ENCODE measurements at regions not wholly inside any gene's neighbourhood (a gene's known extent, or its start where the extent isn't known, plus 50 kb on each side); places are given as distances from the start of the nearest gene placed in this dataset.

DNA sequence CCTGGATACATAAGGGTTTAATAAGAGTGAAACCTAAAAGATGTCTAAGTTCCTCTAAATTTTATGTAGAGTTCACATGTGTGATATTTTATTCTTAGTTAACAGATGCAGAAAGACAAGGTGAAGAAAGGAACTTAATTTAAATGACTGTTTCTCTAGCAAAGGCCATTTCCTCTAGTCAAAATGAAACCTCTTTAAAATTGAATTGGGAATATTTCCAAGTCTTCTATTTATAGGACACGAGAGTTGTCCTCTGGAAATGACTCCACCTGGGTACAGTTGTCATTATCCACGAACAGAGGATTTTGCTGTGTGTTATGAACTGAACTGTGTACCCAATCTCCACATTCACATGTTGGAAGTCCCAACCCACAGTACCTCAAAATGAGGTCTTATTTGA lies 64.5 kb upstream of the KCNK1 start:
- no peaks in the 10 kb centered on the region for H3K9me3 ChIP-seq (replicated peaks; ENCODE audit: insufficient read depth, low read length)

GRCh38 chr1:233549917-233550316 lies 64.0 kb upstream of the KCNK1 start:
- H3F3A ChIP-seq (ENCODE audit: insufficient read depth, low read length), result no peaks in the 10 kb centered on the region
- no peak overlapping the region for H3K9ac ChIP-seq (ENCODE audit: low read length)
- H3K9me3 ChIP-seq (replicated peaks; ENCODE audit: insufficient read depth, low read length), result no peaks in the 10 kb centered on the region
- DNase-seq, result no peak
- H3K27ac ChIP-seq (ENCODE audit: low read length), result no peak overlapping the region
- 0 out of 2 replicates have a peak, but pooled peaks cover under 1% of the 10 kb centered on the region for H3K4me1 ChIP-seq (ENCODE audit: low read length)
- H4K20me1 ChIP-seq (ENCODE audit: insufficient read depth, low read length), result no peaks in the 10 kb centered on the region
- H3K9me2 ChIP-seq (replicated peaks; ENCODE audit: insufficient read depth, low read length), result no peaks in the 10 kb centered on the region
- no peaks in the 10 kb centered on the region for H3K36me3 ChIP-seq (replicated peaks; ENCODE audit: insufficient read depth, low read length)
- H2AFZ ChIP-seq (ENCODE audit: low read length), result no peak overlapping the region
- TF ChIP-seq EZH2phosphoT487 (IDR thresholded peaks at IDR 0.05; ENCODE audit: low read length) (no peak), EZH2 (optimal IDR thresholded peaks at IDR 0.05; ENCODE audit: low read depth, low read length) (no peak)
- TF ChIP-seq, protein P1, sequence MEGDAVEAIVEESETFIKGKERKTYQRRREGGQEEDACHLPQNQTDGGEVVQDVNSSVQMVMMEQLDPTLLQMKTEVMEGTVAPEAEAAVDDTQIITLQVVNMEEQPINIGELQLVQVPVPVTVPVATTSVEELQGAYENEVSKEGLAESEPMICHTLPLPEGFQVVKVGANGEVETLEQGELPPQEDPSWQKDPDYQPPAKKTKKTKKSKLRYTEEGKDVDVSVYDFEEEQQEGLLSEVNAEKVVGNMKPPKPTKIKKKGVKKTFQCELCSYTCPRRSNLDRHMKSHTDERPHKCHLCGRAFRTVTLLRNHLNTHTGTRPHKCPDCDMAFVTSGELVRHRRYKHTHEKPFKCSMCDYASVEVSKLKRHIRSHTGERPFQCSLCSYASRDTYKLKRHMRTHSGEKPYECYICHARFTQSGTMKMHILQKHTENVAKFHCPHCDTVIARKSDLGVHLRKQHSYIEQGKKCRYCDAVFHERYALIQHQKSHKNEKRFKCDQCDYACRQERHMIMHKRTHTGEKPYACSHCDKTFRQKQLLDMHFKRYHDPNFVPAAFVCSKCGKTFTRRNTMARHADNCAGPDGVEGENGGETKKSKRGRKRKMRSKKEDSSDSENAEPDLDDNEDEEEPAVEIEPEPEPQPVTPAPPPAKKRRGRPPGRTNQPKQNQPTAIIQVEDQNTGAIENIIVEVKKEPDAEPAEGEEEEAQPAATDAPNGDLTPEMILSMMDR (IDR thresholded peaks at IDR 0.05; ENCODE audit: low read length), result no peak
- no peaks in the 10 kb centered on the region for H3K79me2 ChIP-seq (ENCODE audit: low read length)
- no peak overlapping the region for H3K4me2 ChIP-seq (ENCODE audit: low read depth, low read length)
- H3K27me3 ChIP-seq (replicated peaks; ENCODE audit: insufficient read depth, low read length), result no peaks in the 10 kb centered on the region
- H3K4me3 ChIP-seq (ENCODE audit: low read length), result no peak overlapping the region

More for the DNA sequence above, 64.5 kb upstream of the KCNK1 start:
- no peak overlapping the region for H3K4me3 ChIP-seq (ENCODE audit: low read length)
- H2AFZ ChIP-seq (ENCODE audit: low read length), result no peak overlapping the region
- TF ChIP-seq, protein P1 (IDR thresholded peaks at IDR 0.05; ENCODE audit: low read length), result no peak
- TF ChIP-seq EZH2phosphoT487 (IDR thresholded peaks at IDR 0.05; ENCODE audit: low read length) (no peak), EZH2 (optimal IDR thresholded peaks at IDR 0.05; ENCODE audit: low read depth, low read length) (no peak)
- no peaks in the 10 kb centered on the region for H3K9me2 ChIP-seq (replicated peaks; ENCODE audit: insufficient read depth, low read length)
- H3K4me1 ChIP-seq (ENCODE audit: low read length), result peaks cover 5% of the 10 kb centered on the region
- no peaks in the 10 kb centered on the region for H3K36me3 ChIP-seq (replicated peaks; ENCODE audit: insufficient read depth, low read length)
- H4K20me1 ChIP-seq (ENCODE audit: insufficient read depth, low read length), result no peaks in the 10 kb centered on the region
- H3K4me2 ChIP-seq (ENCODE audit: low read depth, low read length), result no peak overlapping the region
- H3K9ac ChIP-seq (ENCODE audit: low read length), result no peak overlapping the region
- H3K27ac ChIP-seq (ENCODE audit: low read length), result no peak overlapping the region
- no peaks in the 10 kb centered on the region for H3K27me3 ChIP-seq (replicated peaks; ENCODE audit: insufficient read depth, low read length)
- no peaks in the 10 kb centered on the region for H3F3A ChIP-seq (ENCODE audit: insufficient read depth, low read length)
- DNase-seq, result no peak
- H3K79me2 ChIP-seq (ENCODE audit: low read length), result no peaks in the 10 kb centered on the region

DNA sequence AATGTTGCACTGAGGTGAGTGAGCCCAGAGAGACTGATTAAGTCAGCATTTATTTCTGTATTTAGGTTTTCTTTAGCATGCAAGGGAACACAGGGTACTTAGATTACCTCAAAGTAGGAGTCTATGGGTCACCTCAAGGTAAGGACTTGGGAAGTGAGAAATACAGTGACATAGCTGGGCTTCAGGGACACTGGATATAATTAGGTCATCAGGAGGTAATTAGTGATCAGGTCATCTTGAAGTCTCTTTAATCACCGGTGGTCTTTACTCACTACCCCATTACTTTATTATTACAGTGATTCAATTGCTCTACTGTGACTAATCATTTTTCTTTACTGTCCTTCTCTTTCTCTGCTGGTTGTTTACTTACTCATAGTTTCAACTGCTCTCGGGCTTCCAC lies 59.9 kb upstream of the KCNK1 start:
- Histone ChIP-seq H3K27ac (ENCODE audit: low read length) (no peak overlapping the region), H3K27me3 (replicated peaks; ENCODE audit: insufficient read depth, low read length) (no peaks in the 10 kb centered on the region), H4K20me1 (ENCODE audit: insufficient read depth, low read length) (no peaks in the 10 kb centered on the region), H3K4me3 (ENCODE audit: low read length) (no peak overlapping the region), H3K36me3 (replicated peaks; ENCODE audit: insufficient read depth, low read length) (no peaks in the 10 kb centered on the region), H3K9ac (ENCODE audit: low read length) (no peak overlapping the region), H2AFZ (ENCODE audit: low read length) (no peak overlapping the region), H3K79me2 (ENCODE audit: low read length) (no peaks in the 10 kb centered on the region), H3K9me3 (replicated peaks; ENCODE audit: insufficient read depth, low read length) (no peaks in the 10 kb centered on the region), H3K4me1 (ENCODE audit: low read length) (no peaks in the 10 kb centered on the region), H3K4me2 (ENCODE audit: low read depth, low read length) (no peak overlapping the region), H3K9me2 (replicated peaks; ENCODE audit: insufficient read depth, low read length) (no peaks in the 10 kb centered on the region), H3F3A (ENCODE audit: insufficient read depth, low read length) (no peaks in the 10 kb centered on the region)
- no peak for DNase-seq
- TF ChIP-seq EZH2phosphoT487 (IDR thresholded peaks at IDR 0.05; ENCODE audit: low read length) (no peak), EZH2 (optimal IDR thresholded peaks at IDR 0.05; ENCODE audit: low read depth, low read length) (no peak)
- TF ChIP-seq, protein P1 (IDR thresholded peaks at IDR 0.05; ENCODE audit: low read length), result no peak

Data from MM.1S (cell line).